SKM-1 (cell line): ENCODE measurements at regions not wholly inside any gene's neighbourhood (a gene's known extent, or its start where the extent isn't known, plus 50 kb on each side); places are given as distances from the start of the nearest gene placed in this dataset.
"Not testable (repeated sequence)": the region's sequence is repeated elsewhere in the genome, so short reads cannot be mapped to it uniquely, and the experiment has no call there.

Source experiments
- DNase-seq: peaks from one replicate; lab custom pipeline; 2025; ENCODE audit not compliant: unreplicated experiment; lab: John Stamatoyannopoulos, UW

GRCh38 chr15:31584195-31584594, 257.6 kb downstream of the KLF13 start:
- DNase-seq = no peak

- no peak for DNase-seq
These were observed 258.6 kb downstream of the KLF13 start for GRCh38 chr15:31585240-31585639.

- DNase-seq = no peak
These were observed 260.2 kb downstream of the KLF13 start for GRCh38 chr15:31586841-31587240.

GRCh38 chr15:31587583-31587982, 260.9 kb downstream of the KLF13 start:
- no peak for DNase-seq

- no peak for DNase-seq
These were observed 264.0 kb downstream of the KLF13 start for GRCh38 chr15:31590609-31591008.

- DNase-seq = no peak
These were observed 265.3 kb downstream of the KLF13 start for GRCh38 chr15:31591908-31592307.

- no peak for DNase-seq
These were observed 270.8 kb downstream of the KLF13 start for GRCh38 chr15:31597466-31597865.

- no peak for DNase-seq
These were observed 272.0 kb downstream of the KLF13 start for GRCh38 chr15:31598620-31599019.

- no peak for DNase-seq
These were observed 278.9 kb downstream of the KLF13 start for GRCh38 chr15:31605467-31605931.

GRCh38 chr15:31606194-31606669, 279.6 kb downstream of the KLF13 start:
- DNase-seq = no peak

- DNase-seq = no peak
These were observed 280.4 kb downstream of the KLF13 start for GRCh38 chr15:31606931-31607497.

GRCh38 chr15:31607656-31608055, 281.0 kb downstream of the KLF13 start:
- DNase-seq = no peak

- no peak for DNase-seq
These were observed 282.6 kb downstream of the KLF13 start for GRCh38 chr15:31609258-31609681.

GRCh38 chr15:31609906-31610305, 283.3 kb downstream of the KLF13 start:
- no peak for DNase-seq

GRCh38 chr15:31615643-31616415, 289.2 kb downstream of the KLF13 start:
- no peak for DNase-seq

- DNase-seq = not testable (repeated sequence)
These were observed 296.7 kb downstream of the KLF13 start for GRCh38 chr15:31623297-31623696.

GRCh38 chr15:31624115-31624514, 297.5 kb downstream of the KLF13 start:
- DNase-seq = not testable (repeated sequence)

- DNase-seq = not testable (repeated sequence)
These were observed 309.1 kb downstream of the KLF13 start for GRCh38 chr15:31635715-31636114.

- not testable (repeated sequence) for DNase-seq
These were observed 310.3 kb downstream of the KLF13 start for GRCh38 chr15:31636911-31637310.

GRCh38 chr15:31643955-31644354, 317.3 kb downstream of the KLF13 start:
- not testable (repeated sequence) for DNase-seq

GRCh38 chr15:31644761-31645160, 318.1 kb downstream of the KLF13 start:
- DNase-seq = not testable (repeated sequence)

- not testable (repeated sequence) for DNase-seq
These were observed 320.7 kb downstream of the KLF13 start for GRCh38 chr15:31647337-31647826.
